ENCODE measurements at regions not wholly inside any gene's neighbourhood (a gene's known extent, or its start where the extent isn't known, plus 50 kb on each side); places are given as distances from the start of the nearest gene placed in this dataset.

DNA sequence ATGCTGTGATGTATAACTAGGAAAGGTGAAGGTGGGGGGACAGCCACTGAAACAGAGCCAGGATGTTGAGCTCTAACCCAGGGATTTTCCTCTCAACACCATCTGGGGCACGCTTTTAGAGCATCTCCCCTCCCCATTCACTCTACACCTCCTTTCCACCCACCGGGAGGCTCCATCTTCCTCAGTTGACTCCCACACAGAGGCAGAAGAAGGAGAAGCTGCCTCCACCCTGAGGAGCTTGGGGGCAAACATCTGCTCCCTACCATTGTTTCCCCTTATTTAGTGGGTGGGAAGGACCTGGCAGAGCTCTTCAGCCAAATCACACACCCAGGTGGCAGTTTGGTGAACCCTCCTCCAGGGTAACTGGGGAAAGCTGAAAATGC lies 50.0 kb upstream of the ADA2 start:
- no peak for DNase-seq (ENCODE audit: low read depth in 1 of 2, low spot score in 2 of 2)
- H3K18ac ChIP-seq (ENCODE audit: extremely low read depth, low read length), result peak overlapping the region; percentile 81
- peak overlapping the region; percentile 26; the same call in 1 of the 2 replicates for H2AK5ac ChIP-seq (ENCODE audit: low read depth, low read length)
- peak overlapping the region; percentile 99; the same call in 1 of the 2 replicates for H2BK12ac ChIP-seq (ENCODE audit: low read depth, low read length)
- H3K56ac ChIP-seq (replicated peaks; ENCODE audit: insufficient read length, low read depth, low read length), result no peak overlapping the region
- H4K5ac ChIP-seq (ENCODE audit: insufficient read length, low read depth, low read length), result no peak overlapping the region
- ChIA-PET POLR2A (ENCODE audit: partially characterized antibody) (interaction anchor here (0.6 to 2.5 kb wide), 10 partner anchors 9 to 359 kb away, joined by 3 to 6 read pairs (median 3); partner anchors contain the start of genes ATP6V1E1 and CECR2), CTCF (ENCODE audit: partially characterized antibody) (interaction anchor here (0.6 to 5.7 kb wide), 35 partner anchors 8 to 232 kb away, joined by 3 to 24 read pairs (median 4); no protein-coding TSS in a partner anchor)
- H2BK20ac ChIP-seq (ENCODE audit: low read length), result peak overlapping the region; percentile 91; the same call in 1 of the 2 replicates
- FAIRE-seq, result no peak
- H4K20me1 ChIP-seq (replicated peaks in 1 of 2; ENCODE audit: control insufficient read depth in 1 of 2, insufficient read depth in 2 of 2, low read length in 2 of 2), result no peaks in the 10 kb centered on the region
- no peaks in the 10 kb centered on the region for H3K36me3 ChIP-seq (ENCODE audit: control insufficient read depth in 2 of 4, insufficient read depth in 4 of 4, low read length in 3 of 4)
- no peak overlapping the region for H2AFZ ChIP-seq (ENCODE audit: low read length)
- no peak overlapping the region for H3K4me3 ChIP-seq (ENCODE audit: extremely low read depth in 1 of 4, insufficient read depth in 2 of 4, low read depth in 3 of 4, low read length in 4 of 4)
- no peak overlapping the region for H3K4me2 ChIP-seq (ENCODE audit: insufficient read depth in 1 of 2, low read depth in 2 of 2, low read length in 2 of 2)
- peak overlapping the region; percentile 93; the same call in 1 of the 2 replicates for H2BK5ac ChIP-seq (ENCODE audit: low read depth, low read length)
- no peaks in the 10 kb centered on the region for H3K79me2 ChIP-seq (ENCODE audit: control insufficient read depth in 1 of 2, insufficient read depth in 2 of 2, low read length in 2 of 2)
- H4K8ac ChIP-seq (ENCODE audit: extremely low read depth, insufficient read depth, low read length), result no peak overlapping the region; the same call in 1 of the 2 replicates
- no peak overlapping the region for H3K23ac ChIP-seq (ENCODE audit: insufficient read length)
- H3K9ac ChIP-seq (replicated peaks in 1 of 4; ENCODE audit: extremely low read depth in 1 of 4, low read depth in 3 of 4, low read length in 3 of 4), result no peak overlapping the region
- H2BK15ac ChIP-seq (ENCODE audit: low read length), result peak overlapping the region; percentile 62; the same call in 1 of the 2 replicates
- H3K4me1 ChIP-seq (replicated peaks in 1 of 4; ENCODE audit: control insufficient read depth in 3 of 4, insufficient read depth in 4 of 4, low read length in 3 of 4), result peaks cover 30 to 65% (median 46%) of the 10 kb centered on the region in 4 experiments
- H3K27me3 ChIP-seq (replicated peaks in 1 of 4; ENCODE audit: control insufficient read depth in 3 of 4, extremely low read depth in 1 of 4, insufficient read depth in 3 of 4, low read length in 3 of 4), result no peaks in the 10 kb centered on the region
- no peaks in the 10 kb centered on the region for H3K9me3 ChIP-seq (ENCODE audit: insufficient read depth in 2 of 2, low read depth in 1 of 2, low read length in 1 of 2)
- no peak overlapping the region for H3K4ac ChIP-seq (replicated peaks; ENCODE audit: insufficient read length, low read depth, low read length)
- peak overlapping the region; percentile 39 for H2BK120ac ChIP-seq (replicated peaks; ENCODE audit: low read depth, low read length)
- H4K91ac ChIP-seq (replicated peaks; ENCODE audit: insufficient read length, low read length), result peak overlapping the region; percentile 88
- no peaks in the 10 kb centered on the region for H3K79me1 ChIP-seq (ENCODE audit: low read depth, low read length)
- H3K14ac ChIP-seq (ENCODE audit: insufficient read length), result no peak overlapping the region
- 76% methylated on average over 2 of the region's 2 CpGs; no CpG with 5 or more reads in 1 of the 2 experiments for WGBS, 2 experiments (ENCODE audit: extremely low coverage in 1 of 2, insufficient coverage in 1 of 2, insufficient read length in 1 of 2, insufficient replicate concordance in 2 of 2, low coverage in 1 of 2, low lambda C conversion rate in 2 of 2, missing lambda C conversion rate in 1 of 2)
- no peaks in the 10 kb centered on the region; the same call in none of the 2 replicates for H3K23me2 ChIP-seq (ENCODE audit: low read depth, low read length)
- H3K27ac ChIP-seq (ENCODE audit: low read depth, low read length), result no peak overlapping the region
- TF ChIP-seq BCL11A (IDR thresholded peaks at IDR 0.05; ENCODE audit: low read depth in 2 of 2, low read length in 2 of 2) (no peak), GABPA (IDR thresholded peaks at IDR 0.05; ENCODE audit: borderline replicate concordance, insufficient read depth, low read length) (no peak), CBX8 (IDR thresholded peaks at IDR 0.05; ENCODE audit: borderline replicate concordance, low read depth, low read length) (no peak), POU5F1 (IDR thresholded peaks at IDR 0.05; ENCODE audit: low read depth, low read length) (no peak), SUZ12 (IDR thresholded peaks at IDR 0.05; ENCODE audit: low read length) (no peak), USF2 (IDR thresholded peaks at IDR 0.05; ENCODE audit: low read length) (no peak), TBP (IDR thresholded peaks at IDR 0.05; ENCODE audit: low read depth, low read length) (no peak), CHD2 (IDR thresholded peaks at IDR 0.05; ENCODE audit: low read length) (no peak), BRCA1 (IDR thresholded peaks at IDR 0.05; ENCODE audit: low read depth, low read length) (no peak), KDM4A (IDR thresholded peaks at IDR 0.05; ENCODE audit: low read depth, low read length, severe bottlenecking) (no peak), CBX5 (IDR thresholded peaks at IDR 0.05; ENCODE audit: low read depth, low read length) (no peak), RBBP5 (IDR thresholded peaks at IDR 0.05; ENCODE audit: borderline replicate concordance, low read depth, low read length) (no peak), SP1 (IDR thresholded peaks at IDR 0.05; ENCODE audit: low read depth, low read length) (no peak), BACH1 (IDR thresholded peaks at IDR 0.05; ENCODE audit: low read length) (no peak)

Measured in H1 (cell line).